ENCODE measurements at regions not wholly inside any gene's neighbourhood (a gene's known extent, or its start where the extent isn't known, plus 50 kb on each side); places are given as distances from the start of the nearest gene placed in this dataset.

DNA sequence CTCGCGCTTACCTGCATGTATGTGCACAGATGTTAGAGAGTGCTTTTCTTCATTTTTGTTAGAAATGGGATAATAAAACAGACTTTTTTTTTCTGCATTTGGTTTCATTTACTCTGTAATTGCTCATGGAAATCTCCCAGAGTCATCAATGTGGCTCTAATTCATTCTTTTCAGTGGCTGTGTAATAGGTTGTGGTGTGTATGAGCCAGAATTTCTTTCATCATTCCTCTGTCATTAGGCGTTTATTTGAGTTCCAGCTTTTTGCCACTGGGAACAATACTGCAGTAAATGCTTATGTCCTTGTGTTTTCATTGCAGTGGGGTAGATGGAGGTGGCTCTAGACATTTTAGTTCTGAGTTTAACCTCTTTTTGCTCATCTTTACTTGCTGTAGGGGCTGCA is 118.9 kb downstream of the NXNL2 start:
- TF ChIP-seq, protein P1, sequence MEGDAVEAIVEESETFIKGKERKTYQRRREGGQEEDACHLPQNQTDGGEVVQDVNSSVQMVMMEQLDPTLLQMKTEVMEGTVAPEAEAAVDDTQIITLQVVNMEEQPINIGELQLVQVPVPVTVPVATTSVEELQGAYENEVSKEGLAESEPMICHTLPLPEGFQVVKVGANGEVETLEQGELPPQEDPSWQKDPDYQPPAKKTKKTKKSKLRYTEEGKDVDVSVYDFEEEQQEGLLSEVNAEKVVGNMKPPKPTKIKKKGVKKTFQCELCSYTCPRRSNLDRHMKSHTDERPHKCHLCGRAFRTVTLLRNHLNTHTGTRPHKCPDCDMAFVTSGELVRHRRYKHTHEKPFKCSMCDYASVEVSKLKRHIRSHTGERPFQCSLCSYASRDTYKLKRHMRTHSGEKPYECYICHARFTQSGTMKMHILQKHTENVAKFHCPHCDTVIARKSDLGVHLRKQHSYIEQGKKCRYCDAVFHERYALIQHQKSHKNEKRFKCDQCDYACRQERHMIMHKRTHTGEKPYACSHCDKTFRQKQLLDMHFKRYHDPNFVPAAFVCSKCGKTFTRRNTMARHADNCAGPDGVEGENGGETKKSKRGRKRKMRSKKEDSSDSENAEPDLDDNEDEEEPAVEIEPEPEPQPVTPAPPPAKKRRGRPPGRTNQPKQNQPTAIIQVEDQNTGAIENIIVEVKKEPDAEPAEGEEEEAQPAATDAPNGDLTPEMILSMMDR (IDR thresholded peaks at IDR 0.05; ENCODE audit: extremely low read depth in 1 of 2, insufficient read depth in 1 of 2, low read depth in 1 of 2, low read length in 2 of 2): no peak
- no peak for TF ChIP-seq POLR2A (IDR thresholded peaks at IDR 0.05; ENCODE audit: low read depth, low read length)
- TF ChIP-seq EZH2 (IDR thresholded peaks at IDR 0.05; ENCODE audit: borderline replicate concordance, low read depth, low read length, severe bottlenecking): no peak

Measured in endothelial cell of umbilical vein (primary cell).